CD14-positive monocyte (primary cell): ENCODE measurements at regions not wholly inside any gene's neighbourhood (a gene's known extent, or its start where the extent isn't known, plus 50 kb on each side); places are given as distances from the start of the nearest gene placed in this dataset.

ENCODE experiments used
- DNase-seq, 3 donors: peaks; one replicate each; pipeline ENCODE4 v3.0.0-alpha.2; 2011 to 2022
- H2AFZ ChIP-seq: 2 replicates; pipeline ENCODE4 v1.6.0; 2012; ENCODE audit warnings: mild to moderate bottlenecking, low read depth, low read length, inconsistent platforms; ENCODE audit not compliant: insufficient read depth, poor library complexity, severe bottlenecking
- H3K27ac ChIP-seq, 2 donors: 1 replicate in 1 of 2; 2 replicates in 1 of 2; pipeline ENCODE4 v1.5.1; 2012 to 2013; ENCODE audit warnings: low read length in 2 of 2, control low read depth in 1 of 2, inconsistent platforms in 1 of 2, low read depth in 1 of 2, mild to moderate bottlenecking in 1 of 2
- H3K27me3 ChIP-seq, 2 donors: one replicate each; pipeline versions ENCODE4 v1.6.0 to v1.6.1; 2011 to 2013; ENCODE audit warnings: low read length in 2 of 2; ENCODE audit not compliant: control insufficient read depth in 2 of 2, insufficient read depth in 2 of 2
- H3K36me3 ChIP-seq, 2 donors: replicated peaks in 1 of 2; 1 replicate in 1 of 2; 2 replicates in 1 of 2; pipeline versions ENCODE4 v1.5.1 to v1.6.1; 2012 to 2013; ENCODE audit warnings: low read length in 2 of 2, control low read depth in 1 of 2, inconsistent platforms in 1 of 2, mild to moderate bottlenecking in 1 of 2; ENCODE audit not compliant: insufficient read depth in 2 of 2, control insufficient read depth in 1 of 2
- H3K4me1 ChIP-seq, 2 donors: 1 replicate in 1 of 2; 2 replicates in 1 of 2; pipeline versions ENCODE4 v1.5.1 to v1.6.1; 2012 to 2013; ENCODE audit warnings: low read length in 2 of 2, control low read depth in 1 of 2, inconsistent platforms in 1 of 2, mild to moderate bottlenecking in 1 of 2, moderate library complexity in 1 of 2; ENCODE audit not compliant: insufficient read depth in 2 of 2, control insufficient read depth in 1 of 2
- H3K4me2 ChIP-seq: replicated peaks from 2 replicates; pipeline ENCODE3; 2012; ENCODE audit warnings: low read length, moderate library complexity, mild to moderate bottlenecking; ENCODE audit not compliant: poor library complexity, severe bottlenecking; ENCODE audit errors: extremely low read depth
- H3K4me3 ChIP-seq, 3 experiments: fragments of 200-600 bp in 1 of 3; sonication (generic) in 1 of 3; replicated peaks in 1 of 3; 1 replicate in 2 of 3; 2 replicates in 1 of 3; pipeline ENCODE4 v1.5.1; 2011 to 2013; ENCODE audit warnings: low read length in 3 of 3, mild to moderate bottlenecking in 3 of 3, control low read depth in 2 of 3, low read depth in 2 of 3, inconsistent platforms in 1 of 3, moderate library complexity in 1 of 3
- H3K79me2 ChIP-seq: 2 replicates; pipeline ENCODE4 v1.6.0; 2012; ENCODE audit warnings: mild to moderate bottlenecking, control low read depth, inconsistent platforms, low read length, moderate library complexity; ENCODE audit not compliant: insufficient read depth
- H3K9ac ChIP-seq: 2 replicates; pipeline ENCODE4 v1.6.0; 2017; ENCODE audit warnings: low read length, mild to moderate bottlenecking; ENCODE audit not compliant: insufficient read depth, poor library complexity, severe bottlenecking
- H3K9me3 ChIP-seq, 2 donors: replicated peaks in 1 of 2; 1 replicate in 1 of 2; 2 replicates in 1 of 2; pipeline versions ENCODE4 v1.5.1 to v1.6.1; 2012 to 2013; ENCODE audit warnings: low read length in 2 of 2, control low read depth in 1 of 2; ENCODE audit not compliant: control insufficient read depth in 1 of 2, insufficient read depth in 1 of 2
- H4K20me1 ChIP-seq: 2 replicates; pipeline ENCODE4 v1.6.0; 2012; ENCODE audit warnings: mild to moderate bottlenecking, low read length, control low read depth, moderate library complexity; ENCODE audit not compliant: insufficient read depth
- H3K27ac Mint-ChIP-seq, 7 donors: one replicate each; pipeline ENCODE4 v1.8.0; 2020; ENCODE audit warnings: mild to moderate bottlenecking in 7 of 7, mixed read lengths in 7 of 7, moderate library complexity in 6 of 7, inconsistent platforms in 2 of 7
- H3K27me3 Mint-ChIP-seq, 3 donors: one replicate each; pipeline ENCODE4 v1.8.0; 2021 to 2022; ENCODE audit warnings: low read depth in 3 of 3, mild to moderate bottlenecking in 3 of 3, mixed read lengths in 3 of 3, moderate library complexity in 3 of 3, inconsistent platforms in 1 of 3
- H3K36me3 Mint-ChIP-seq, 2 donors: one replicate each; pipeline ENCODE4 v1.8.0; 2020; ENCODE audit warnings: mixed read lengths in 2 of 2, inconsistent platforms in 1 of 2, mild to moderate bottlenecking in 1 of 2
- H3K4me1 Mint-ChIP-seq: one replicate; pipeline ENCODE4 v1.8.0; 2020; ENCODE audit warnings: mild to moderate bottlenecking, mixed read lengths
- H3K4me3 Mint-ChIP-seq, 2 donors: one replicate each; pipeline ENCODE4 v1.8.0; 2020; ENCODE audit warnings: mild to moderate bottlenecking in 2 of 2, mixed read lengths in 2 of 2, moderate library complexity in 1 of 2
- H3K9me3 Mint-ChIP-seq, 7 donors: one replicate each; pipeline ENCODE4 v1.8.0; 2020 to 2022; ENCODE audit warnings: mixed read lengths in 7 of 7, mild to moderate bottlenecking in 6 of 7, moderate library complexity in 6 of 7, inconsistent platforms in 2 of 7
- CTCF ChIP-seq: fragments of 200-600 bp; IDR thresholded peaks from one replicate; pipeline ENCODE4 v1.8.0; 2022; ENCODE audit warnings: antibody characterized with exemption, mild to moderate bottlenecking
- WGBS: methylation state at CpG from one replicate; pipeline ENCODE4 v1.1.5; 2013; ENCODE audit warnings: missing lambda C conversion rate; ENCODE audit not compliant: insufficient coverage; 5-methylcytosine and 5-hydroxymethylcytosine counted together
- intact Hi-C, 2 donors: fragments of 100-400 bp; cut with micrococcal nuclease; formaldehyde crosslinking; loops; one replicate each; pipeline versions ENCODE4 v1.15.0 to v1.15.1; 2023

DNA sequence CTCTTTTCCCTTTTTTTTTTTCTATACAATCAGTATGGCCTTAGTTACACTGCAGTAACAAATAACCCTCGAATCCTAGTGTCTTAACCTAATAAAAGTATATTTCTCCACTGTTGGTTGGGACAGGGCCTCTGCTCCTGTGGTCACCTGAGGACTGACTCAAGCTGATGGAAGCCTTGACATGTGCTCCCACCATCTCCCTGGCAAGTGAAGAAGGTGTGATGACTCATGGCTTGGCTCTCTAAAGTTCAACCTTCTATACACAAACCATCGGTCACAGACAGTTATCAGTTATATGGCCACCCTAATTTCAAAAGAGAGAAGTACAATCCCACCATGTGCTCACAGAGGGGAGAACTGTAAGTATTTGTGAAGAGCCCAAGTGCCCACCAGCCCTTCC lies 65.8 kb upstream of the CACNA2D3 start:
- H4K20me1 ChIP-seq = no peaks in the 10 kb centered on the region
- no peak for TF ChIP-seq CTCF
- H3K9me3 ChIP-seq = no peaks in the 10 kb centered on the region
- Mint-ChIP-seq H3K36me3 (no peaks in the 10 kb centered on the region), H3K4me1 (no peaks in the 10 kb centered on the region), H3K4me3 (no peak overlapping the region), H3K9me3 (peaks cover 0 to 3% (median 0%) of the 10 kb centered on the region in 7 donors), H3K27ac (no peak overlapping the region), H3K27me3 (peaks cover 0 to 6% (median 6%) of the 10 kb centered on the region in 3 donors)
- no peak overlapping the region for H3K4me3 ChIP-seq
- intact Hi-C loops = no loop called here
- H3K4me2 ChIP-seq = no peak overlapping the region
- H3K36me3 ChIP-seq = no peaks in the 10 kb centered on the region
- H3K4me1 ChIP-seq = no peaks in the 10 kb centered on the region
- H3K27me3 ChIP-seq = no peaks in the 10 kb centered on the region
- no CpG with 5 or more reads among the region's 2 CpGs for WGBS
- no peak for DNase-seq
- no peaks in the 10 kb centered on the region for H3K79me2 ChIP-seq
- no peak overlapping the region for H2AFZ ChIP-seq
- no peak overlapping the region for H3K27ac ChIP-seq
- no peak overlapping the region for H3K9ac ChIP-seq

DNA sequence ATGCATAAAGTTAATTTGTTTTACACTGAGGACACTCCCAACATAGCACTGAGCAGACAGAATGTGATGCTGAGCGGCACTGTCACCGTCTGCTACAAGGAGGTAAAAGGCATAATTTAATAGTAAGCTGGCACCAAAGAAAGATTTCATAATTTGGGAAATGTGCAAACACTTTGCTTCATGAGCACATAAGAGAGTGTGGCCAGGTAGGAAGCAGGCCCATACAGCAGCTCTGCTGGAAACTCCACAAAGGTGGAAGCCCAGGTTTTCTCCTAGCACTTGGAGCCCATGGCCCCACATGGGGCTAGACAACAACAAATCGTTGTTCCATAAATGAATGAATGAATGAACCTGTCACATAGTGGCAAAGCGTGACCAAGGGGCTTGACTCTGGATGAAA lies 68.5 kb upstream of the CACNA2D3 start:
- no peaks in the 10 kb centered on the region for H3K79me2 ChIP-seq
- H3K4me2 ChIP-seq = no peak overlapping the region
- no peak overlapping the region for H2AFZ ChIP-seq
- H3K36me3 Mint-ChIP-seq = no peaks in the 10 kb centered on the region
- no peak overlapping the region for H3K9ac ChIP-seq
- H3K4me3 Mint-ChIP-seq = no peak overlapping the region
- H3K9me3 Mint-ChIP-seq = peaks cover 0 to 3% (median 0%) of the 10 kb centered on the region in 7 donors
- H3K9me3 ChIP-seq = no peaks in the 10 kb centered on the region
- H3K27ac ChIP-seq = no peak overlapping the region
- H3K4me1 Mint-ChIP-seq = no peaks in the 10 kb centered on the region
- H3K27ac Mint-ChIP-seq = no peak overlapping the region
- no peaks in the 10 kb centered on the region for H3K36me3 ChIP-seq
- H3K4me1 ChIP-seq = no peaks in the 10 kb centered on the region
- no peak overlapping the region for H3K4me3 ChIP-seq
- H3K27me3 ChIP-seq = no peaks in the 10 kb centered on the region
- WGBS = 86% methylated on average over 2 of the region's 4 CpGs
- no peak for TF ChIP-seq CTCF
- H3K27me3 Mint-ChIP-seq = peaks cover 0 to 7% (median 6%) of the 10 kb centered on the region in 3 donors
- H4K20me1 ChIP-seq = no peaks in the 10 kb centered on the region
- DNase-seq = no peak
- intact Hi-C loops = no loop called here
